ENCODE measurements at regions not wholly inside any gene's neighbourhood (a gene's known extent, or its start where the extent isn't known, plus 50 kb on each side); places are given as distances from the start of the nearest gene placed in this dataset.

GRCh38 chr2:239789711-239790110, 235.4 kb downstream of the NDUFA10 start:
- no peak overlapping the region for H3K9ac ChIP-seq (ENCODE audit: insufficient read depth, low read length, poor library complexity, severe bottlenecking)
- Mint-ChIP-seq H3K27me3 (ENCODE audit: low read depth in 3 of 3) (peaks cover 2 to 10% (median 8%) of the 10 kb centered on the region in 3 donors), H3K36me3 (no peaks in the 10 kb centered on the region), H3K9me3 (peaks cover 0 to 16% (median 10%) of the 10 kb centered on the region in 7 donors), H3K27ac (no peak overlapping the region), H3K4me3 (no peak overlapping the region), H3K4me1 (peaks cover 7% of the 10 kb centered on the region)
- H3K9me3 ChIP-seq (replicated peaks in 1 of 2; ENCODE audit: control insufficient read depth in 1 of 2, insufficient read depth in 1 of 2, low read length in 2 of 2) = peaks cover 0 to 6% of the 10 kb centered on the region in 2 donors
- H3K4me1 ChIP-seq (ENCODE audit: control insufficient read depth in 1 of 2, insufficient read depth in 2 of 2, low read length in 2 of 2) = no peaks in the 10 kb centered on the region
- H4K20me1 ChIP-seq (ENCODE audit: insufficient read depth, low read length) = no peaks in the 10 kb centered on the region
- no peak overlapping the region for H3K4me3 ChIP-seq (replicated peaks in 1 of 3; ENCODE audit: low read depth in 2 of 3, low read length in 3 of 3)
- TF ChIP-seq CTCF (IDR thresholded peaks at IDR 0.05) = no peak
- intact Hi-C loops (cut with micrococcal nuclease) = no loop called here
- no peak overlapping the region for H3K4me2 ChIP-seq (replicated peaks; ENCODE audit: extremely low read depth, low read length, poor library complexity, severe bottlenecking)
- no peaks in the 10 kb centered on the region for H3K36me3 ChIP-seq (replicated peaks in 1 of 2; ENCODE audit: control insufficient read depth in 1 of 2, insufficient read depth in 2 of 2, low read length in 2 of 2)
- 93% methylated on average over 5 of the region's 8 CpGs for WGBS (ENCODE audit: insufficient coverage)
- no peaks in the 10 kb centered on the region for H3K79me2 ChIP-seq (ENCODE audit: insufficient read depth, low read length)
- H3K27me3 ChIP-seq (ENCODE audit: control insufficient read depth in 2 of 2, insufficient read depth in 2 of 2, low read length in 2 of 2) = no peaks in the 10 kb centered on the region
- DNase-seq = no peak
- no peak overlapping the region for H3K27ac ChIP-seq (ENCODE audit: low read depth in 1 of 2, low read length in 2 of 2)
- H2AFZ ChIP-seq (ENCODE audit: insufficient read depth, low read depth, low read length, poor library complexity, severe bottlenecking) = no peak overlapping the region

GRCh38 chr2:239788576-239789098, 236.5 kb downstream of the NDUFA10 start:
- Histone ChIP-seq H3K36me3 (replicated peaks in 1 of 2; ENCODE audit: control insufficient read depth in 1 of 2, insufficient read depth in 2 of 2, low read length in 2 of 2) (no peaks in the 10 kb centered on the region), H4K20me1 (ENCODE audit: insufficient read depth, low read length) (no peaks in the 10 kb centered on the region), H3K27me3 (ENCODE audit: control insufficient read depth in 2 of 2, insufficient read depth in 2 of 2, low read length in 2 of 2) (no peaks in the 10 kb centered on the region), H3K4me1 (ENCODE audit: control insufficient read depth in 1 of 2, insufficient read depth in 2 of 2, low read length in 2 of 2) (no peaks in the 10 kb centered on the region), H3K9me3 (replicated peaks in 1 of 2; ENCODE audit: control insufficient read depth in 1 of 2, insufficient read depth in 1 of 2, low read length in 2 of 2) (peaks cover 0 to 6% of the 10 kb centered on the region in 2 donors), H3K9ac (ENCODE audit: insufficient read depth, low read length, poor library complexity, severe bottlenecking) (no peak overlapping the region), H3K27ac (ENCODE audit: low read depth in 1 of 2, low read length in 2 of 2) (no peak overlapping the region), H2AFZ (ENCODE audit: insufficient read depth, low read depth, low read length, poor library complexity, severe bottlenecking) (no peak overlapping the region), H3K4me2 (replicated peaks; ENCODE audit: extremely low read depth, low read length, poor library complexity, severe bottlenecking) (no peak overlapping the region), H3K79me2 (ENCODE audit: insufficient read depth, low read length) (no peaks in the 10 kb centered on the region), H3K4me3 (replicated peaks in 1 of 3; ENCODE audit: low read depth in 2 of 3, low read length in 3 of 3) (no peak overlapping the region)
- no peak for TF ChIP-seq CTCF (IDR thresholded peaks at IDR 0.05)
- H3K27ac Mint-ChIP-seq = no peak overlapping the region
- H3K9me3 Mint-ChIP-seq = peaks cover 0 to 16% (median 10%) of the 10 kb centered on the region in 7 donors
- 40% methylated on average over 2 of the region's 6 CpGs for WGBS (ENCODE audit: insufficient coverage)
- H3K36me3 Mint-ChIP-seq = no peaks in the 10 kb centered on the region
- H3K4me3 Mint-ChIP-seq = no peak overlapping the region
- DNase-seq = no peak
- peaks cover 7% of the 10 kb centered on the region for H3K4me1 Mint-ChIP-seq
- intact Hi-C loops (cut with micrococcal nuclease) = no loop called here
- peaks cover 0 to 10% (median 10%) of the 10 kb centered on the region in 3 donors for H3K27me3 Mint-ChIP-seq (ENCODE audit: low read depth in 3 of 3)
